Inflammatory macrophage treated with lipopolysaccharide for 4 hours (primary cell): ENCODE measurements at regions not wholly inside any gene's neighbourhood (a gene's known extent, or its start where the extent isn't known, plus 50 kb on each side); places are given as distances from the start of the nearest gene placed in this dataset.

Source experiments
- DNase-seq: peaks from one replicate; pipeline ENCODE4 v3.0.0-alpha.2; 2020

GRCh38 chr4:14752341-14753046, 249.8 kb upstream of the CPEB2 start:
- no peak for DNase-seq

GRCh38 chr4:14767142-14767541, 235.1 kb upstream of the CPEB2 start:
- DNase-seq = peak; percentile 76

- DNase-seq = peak; percentile 4
These were observed 233.8 kb upstream of the CPEB2 start for GRCh38 chr4:14768449-14768848.

- no peak for DNase-seq
These were observed 232.3 kb upstream of the CPEB2 start for GRCh38 chr4:14769993-14770392.

- DNase-seq = no peak
These were observed 231.2 kb upstream of the CPEB2 start for GRCh38 chr4:14771094-14771493.

- no peak for DNase-seq
These were observed 230.6 kb upstream of the CPEB2 start for GRCh38 chr4:14771504-14772175.

- DNase-seq = no peak
These were observed 229.9 kb upstream of the CPEB2 start for GRCh38 chr4:14772388-14772787.

- no peak for DNase-seq
These were observed 219.0 kb upstream of the CPEB2 start for GRCh38 chr4:14783011-14783877.

- DNase-seq = no peak
These were observed 215.1 kb upstream of the CPEB2 start for GRCh38 chr4:14787221-14787620.

- peak; percentile 25 for DNase-seq
These were observed 214.4 kb upstream of the CPEB2 start for GRCh38 chr4:14787894-14788293.

- no peak for DNase-seq
These were observed 211.8 kb upstream of the CPEB2 start for GRCh38 chr4:14790494-14790893.

- DNase-seq = no peak
These were observed 209.5 kb upstream of the CPEB2 start for GRCh38 chr4:14792702-14793227.

- no peak for DNase-seq
These were observed 201.3 kb upstream of the CPEB2 start for GRCh38 chr4:14800977-14801376.

GRCh38 chr4:14802596-14802995, 199.7 kb upstream of the CPEB2 start:
- DNase-seq = no peak

GRCh38 chr4:14807856-14808255, 194.4 kb upstream of the CPEB2 start:
- no peak for DNase-seq

GRCh38 chr4:14809203-14809602, 193.1 kb upstream of the CPEB2 start:
- DNase-seq = no peak

GRCh38 chr4:14810121-14810520, 192.2 kb upstream of the CPEB2 start:
- DNase-seq = no peak

GRCh38 chr4:14810568-14810967, 191.7 kb upstream of the CPEB2 start:
- DNase-seq = no peak

GRCh38 chr4:14812101-14812500, 190.2 kb upstream of the CPEB2 start:
- DNase-seq = no peak

- DNase-seq = no peak
These were observed 185.5 kb upstream of the CPEB2 start for GRCh38 chr4:14816623-14817261.

- DNase-seq = no peak
These were observed 178.1 kb upstream of the CPEB2 start for GRCh38 chr4:14824189-14824588.

- no peak for DNase-seq
These were observed 175.2 kb upstream of the CPEB2 start for GRCh38 chr4:14827111-14827510.

GRCh38 chr4:14829795-14830194, 172.5 kb upstream of the CPEB2 start:
- DNase-seq = no peak
